IMR-90 (cell line): ENCODE measurements at regions not wholly inside any gene's neighbourhood (a gene's known extent, or its start where the extent isn't known, plus 50 kb on each side); places are given as distances from the start of the nearest gene placed in this dataset.

Experiments used
- ATAC-seq: fragments of 200-7000 bp; cut with Tn5 transposase; 2 replicates; pipeline ENCODE4 v1.9.1; 2020; ENCODE audit warnings: low read depth, mild to moderate bottlenecking, moderate library complexity
- BruUV-seq: library from RNA; stranded (reverse); fragments of 400-500 nt; replicated peaks from 2 replicates; lab custom pipeline; 2021; lab: Mats Ljungman, UMichigan
- CTCF ChIA-PET: fragments of 300-600 bp; formaldehyde crosslinking; extraction: SDS; loops from one replicate; lab custom pipeline; 2021; ENCODE audit warnings: antibody characterized with exemption; lab: Yijun Ruan, JAX
- POLR2A ChIA-PET: fragments of 300-600 bp; sonication (Branson Sonifier 250); formaldehyde crosslinking; loops from one replicate; lab custom pipeline; 2022; ENCODE audit warnings: antibody characterized with exemption; ENCODE audit not compliant: unreplicated experiment; lab: Charles Lee
- DNase-seq: peaks from one replicate; pipeline ENCODE4 v3.0.0; 2013
- H2AFZ ChIP-seq: replicated peaks from 2 replicates; pipeline ENCODE3; 2013; ENCODE audit warnings: low read length, mild to moderate bottlenecking; ENCODE audit not compliant: poor library complexity
- H2AK5ac ChIP-seq: 2 replicates; pipeline ENCODE4 v1.6.1; 2013; ENCODE audit warnings: low read depth, low read length, inconsistent platforms
- H2AK9ac ChIP-seq: replicated peaks from 2 replicates; pipeline ENCODE3; 2013; ENCODE audit warnings: mild to moderate bottlenecking, low read depth, low read length, moderate library complexity; ENCODE audit not compliant: poor library complexity
- H2BK120ac ChIP-seq: 2 replicates; pipeline ENCODE4 v1.6.1; 2013; ENCODE audit warnings: low read depth, low read length, inconsistent platforms
- H2BK15ac ChIP-seq: 3 replicates; pipeline ENCODE4 v1.6.1; 2013; ENCODE audit warnings: low read depth, low read length, inconsistent platforms
- H2BK20ac ChIP-seq: 2 replicates; pipeline ENCODE4 v1.6.1; 2013; ENCODE audit warnings: low read depth, mild to moderate bottlenecking, inconsistent platforms, low read length, moderate library complexity
- H2BK5ac ChIP-seq: 2 replicates; pipeline ENCODE4 v1.6.1; 2013; ENCODE audit warnings: mild to moderate bottlenecking, low read depth, low read length, inconsistent platforms; ENCODE audit not compliant: poor library complexity, severe bottlenecking
- H3K14ac ChIP-seq: replicated peaks from 2 replicates; pipeline ENCODE4 v1.6.1; 2013; ENCODE audit warnings: low read depth, low read length, inconsistent platforms
- H3K18ac ChIP-seq: 2 replicates; pipeline ENCODE4 v1.6.1; 2013; ENCODE audit warnings: low read depth, low read length, control low read depth
- H3K23ac ChIP-seq: 2 replicates; pipeline ENCODE4 v1.6.1; 2013; ENCODE audit warnings: low read depth, low read length, inconsistent platforms
- H3K27ac ChIP-seq: 2 replicates; pipeline ENCODE4 v1.5.1; 2013; ENCODE audit warnings: mild to moderate bottlenecking, control low read depth, low read length; ENCODE audit not compliant: insufficient read depth
- H3K27me3 ChIP-seq: 2 replicates; pipeline ENCODE4 v1.6.1; 2013; ENCODE audit warnings: low read length; ENCODE audit not compliant: control insufficient read depth, insufficient read depth
- H3K36me3 ChIP-seq: 2 replicates; pipeline ENCODE4 v1.6.1; 2013; ENCODE audit warnings: low read length, mixed read lengths; ENCODE audit not compliant: control insufficient read depth, insufficient read depth
- H3K4ac ChIP-seq: 2 replicates; pipeline ENCODE4 v1.6.1; 2013; ENCODE audit warnings: low read depth, low read length, inconsistent platforms
- H3K4me1 ChIP-seq: 2 replicates; pipeline ENCODE4 v1.6.1; 2013; ENCODE audit warnings: low read length, mixed read lengths; ENCODE audit not compliant: control insufficient read depth, insufficient read depth
- H3K4me2 ChIP-seq: 2 replicates; pipeline ENCODE4 v1.6.1; 2013; ENCODE audit warnings: low read depth, mild to moderate bottlenecking, control low read depth, low read length, moderate library complexity
- H3K4me3 ChIP-seq: 2 replicates; pipeline ENCODE4 v1.5.1; 2013; ENCODE audit warnings: low read depth, mild to moderate bottlenecking, control low read depth, low read length, moderate library complexity; ENCODE audit not compliant: insufficient read depth
- H3K56ac ChIP-seq: 2 replicates; pipeline ENCODE4 v1.6.1; 2013; ENCODE audit warnings: low read length, inconsistent platforms; ENCODE audit not compliant: insufficient read depth; ENCODE audit errors: extremely low read depth
- H3K79me1 ChIP-seq, 2 experiments: 2 replicates each; pipeline ENCODE4 v1.6.1; 2013; ENCODE audit warnings: low read length in 2 of 2, inconsistent platforms in 1 of 2, low read depth in 1 of 2
- H3K9ac ChIP-seq: 2 replicates; pipeline ENCODE4 v1.6.1; 2013; ENCODE audit warnings: low read depth, low read length, control low read depth
- H3K9me1 ChIP-seq: 2 replicates; pipeline ENCODE4 v1.6.1; 2013; ENCODE audit warnings: low read length, inconsistent platforms; ENCODE audit not compliant: insufficient read depth
- H3K9me3 ChIP-seq: 2 replicates; pipeline ENCODE4 v1.6.1; 2013; ENCODE audit warnings: low read length; ENCODE audit not compliant: control insufficient read depth, insufficient read depth
- H4K20me1 ChIP-seq: 2 replicates; pipeline ENCODE4 v1.6.1; 2013; ENCODE audit warnings: low read length, inconsistent platforms; ENCODE audit not compliant: insufficient read depth
- H4K5ac ChIP-seq: 2 replicates; pipeline ENCODE4 v1.6.1; 2013; ENCODE audit warnings: mild to moderate bottlenecking, low read depth, low read length, control low read depth
- H4K8ac ChIP-seq, 2 experiments: 2 replicates each; pipeline ENCODE4 v1.6.1; 2013; ENCODE audit warnings: low read depth in 2 of 2, low read length in 2 of 2, control low read depth in 1 of 2, inconsistent platforms in 1 of 2
- H4K91ac ChIP-seq: 2 replicates; pipeline ENCODE4 v1.6.1; 2013; ENCODE audit warnings: low read depth, low read length, inconsistent platforms; ENCODE audit not compliant: insufficient read depth
- BHLHE40 ChIP-seq: fragments of 150-350 bp; IDR thresholded peaks from 2 replicates; pipeline ENCODE4 v1.6.1; 2016; ENCODE audit warnings: mild to moderate bottlenecking, low read depth, low read length
- CEBPB ChIP-seq: IDR thresholded peaks from 2 replicates; pipeline ENCODE4 v1.6.1; 2012; ENCODE audit warnings: low read depth, low read length, improper control_type of control experiment
- CHD1 ChIP-seq: IDR thresholded peaks from 2 replicates; pipeline ENCODE4 v1.6.1; 2012; ENCODE audit warnings: low read depth, low read length, improper control_type of control experiment
- FOS ChIP-seq: fragments of 150-350 bp; IDR thresholded peaks from 2 replicates; pipeline ENCODE4 v1.6.1; 2016; ENCODE audit warnings: low read depth, low read length
- MAFK ChIP-seq: IDR thresholded peaks from 2 replicates; pipeline ENCODE4 v1.6.1; 2012; ENCODE audit warnings: low read depth, low read length, improper control_type of control experiment
- MAZ ChIP-seq: IDR thresholded peaks from 2 replicates; pipeline ENCODE4 v1.6.1; 2012; ENCODE audit warnings: low read depth, mild to moderate bottlenecking, low read length, improper control_type of control experiment, moderate library complexity, borderline replicate concordance
- MXI1 ChIP-seq: IDR thresholded peaks from 2 replicates; pipeline ENCODE4 v1.6.1; 2012; ENCODE audit warnings: low read depth, mild to moderate bottlenecking, low read length, moderate library complexity, borderline replicate concordance
- NFE2L2 ChIP-seq: fragments of 150-350 bp; IDR thresholded peaks from 2 replicates; pipeline ENCODE4 v1.6.1; 2016; ENCODE audit warnings: low read depth, mild to moderate bottlenecking, low read length
- POLR2A ChIP-seq: IDR thresholded peaks from 2 replicates; pipeline ENCODE4 v1.6.1; 2012; ENCODE audit warnings: mild to moderate bottlenecking, low read depth, low read length
- RAD21 ChIP-seq: IDR thresholded peaks from 2 replicates; pipeline ENCODE4 v1.6.1; 2012; ENCODE audit warnings: low read length, improper control_type of control experiment
- RCOR1 ChIP-seq: IDR thresholded peaks from 2 replicates; pipeline ENCODE4 v1.6.1; 2012; ENCODE audit warnings: mild to moderate bottlenecking, low read length, improper control_type of control experiment; ENCODE audit not compliant: insufficient replicate concordance
- RFX5 ChIP-seq: IDR thresholded peaks from 2 replicates; pipeline ENCODE4 v1.8.0; 2012; ENCODE audit warnings: low read depth, mild to moderate bottlenecking, low read length, moderate library complexity
- SMC3 ChIP-seq: fragments of 150-350 bp; IDR thresholded peaks from 2 replicates; pipeline ENCODE4 v1.6.1; 2016; ENCODE audit warnings: low read depth, mild to moderate bottlenecking, antibody characterized with exemption, low read length, moderate library complexity
- WGBS, 2 experiments: methylation state at CpG; one replicate each; pipeline versions ENCODE4 v1.1.5 to v1.1.7; 2013; ENCODE audit warnings: missing lambda C conversion rate in 2 of 2; ENCODE audit not compliant: insufficient read length in 1 of 2; ENCODE audit errors: extremely low coverage in 2 of 2; 5-methylcytosine and 5-hydroxymethylcytosine counted together
- dilution Hi-C: fragments of 300-500 bp; cut with HindIII; formaldehyde crosslinking; loops from one replicate; pipeline ENCODE4 v1.14.3; 2018; ENCODE audit warnings: low sequenced_read_pairs; ENCODE audit not compliant: unreplicated experiment
- in situ Hi-C: fragments of 300-500 bp; cut with MboI; formaldehyde crosslinking; loops from 3 replicates; pipeline ENCODE4 v1.14.3; 2019; ENCODE audit warnings: low sequenced_read_pairs, inconsistent platforms, mixed read lengths
- intact Hi-C: fragments of 100-400 bp; cut with micrococcal nuclease; formaldehyde crosslinking; loops from 2 replicates; pipeline ENCODE4 v1.10.0; 2022
- TF ChIP-seq, protein P1 (sequence below): conservative IDR thresholded peaks from 2 replicates; pipeline ENCODE4 v1.5.1; 2012; ENCODE audit warnings: mild to moderate bottlenecking, low read depth, low read length, improper control_type of control experiment
- TF ChIP-seq, protein P2 (sequence below): fragments of 150-350 bp; IDR thresholded peaks from 2 replicates; pipeline ENCODE4 v1.6.1; 2017; ENCODE audit warnings: mild to moderate bottlenecking, antibody characterized with exemption, low read length, low read depth
- TF ChIP-seq, protein P3 (sequence below): fragments of 150-350 bp; IDR thresholded peaks from 2 replicates; pipeline ENCODE4 v1.6.1; 2016; ENCODE audit warnings: low read depth, mild to moderate bottlenecking, low read length, moderate library complexity, borderline replicate concordance

DNA sequence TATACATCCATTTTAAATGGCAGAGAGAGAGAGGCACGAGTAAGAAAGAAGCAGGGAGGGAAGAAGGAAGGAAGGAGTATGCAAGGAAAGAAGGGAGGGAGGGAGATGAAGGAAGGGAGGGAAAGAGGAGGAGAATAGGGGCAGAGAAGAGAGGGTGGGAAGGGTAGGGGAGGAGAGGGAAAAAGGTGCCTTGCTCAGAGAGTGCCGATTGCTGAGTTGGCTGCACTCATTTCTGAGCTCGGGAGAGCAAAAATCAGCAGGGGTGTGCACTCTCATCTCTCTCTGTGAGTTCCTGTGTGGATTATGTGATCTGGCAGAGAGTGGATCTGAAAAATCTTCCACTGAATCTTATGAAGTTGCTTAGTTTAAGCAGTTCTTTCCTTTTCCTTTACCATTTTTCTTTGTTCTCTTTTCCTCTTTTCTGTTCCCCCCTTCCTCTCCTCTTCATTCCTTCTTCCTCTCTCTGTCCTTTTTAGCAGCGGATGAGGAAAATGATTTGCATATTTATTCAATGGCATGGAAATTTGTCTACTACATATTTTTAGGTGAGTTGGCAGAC, 108.7 kb downstream of the PERP start:
- Histone ChIP-seq H2BK5ac (no peak overlapping the region), H3K23ac (no peak overlapping the region), H3K9me3 (no peaks in the 10 kb centered on the region), H3K36me3 (no peaks in the 10 kb centered on the region), H2BK15ac (no peak overlapping the region), H4K20me1 (no peaks in the 10 kb centered on the region), H3K4ac (no peak overlapping the region), H3K79me1 (no peaks in the 10 kb centered on the region), H3K4me1 (no peaks in the 10 kb centered on the region), H4K5ac (no peak overlapping the region), H4K91ac (no peak overlapping the region), H3K27ac (no peak overlapping the region), H3K56ac (no peak overlapping the region), H4K8ac (no peak overlapping the region), H2BK20ac (no peak overlapping the region), H3K14ac (no peak overlapping the region), H2AK5ac (no peak overlapping the region), H3K9me1 (no peaks in the 10 kb centered on the region), H3K27me3 (peaks cover 12% of the 10 kb centered on the region), H3K18ac (no peak overlapping the region), H3K9ac (no peak overlapping the region), H2BK120ac (no peak overlapping the region), H2AK9ac (no peak overlapping the region), H3K4me2 (no peak overlapping the region), H2AFZ (no peak overlapping the region), H3K4me3 (no peak overlapping the region)
- TF ChIP-seq FOS (no peak), MAZ (no peak), MAFK (no peak), MXI1 (no peak), RCOR1 (no peak), CHD1 (no peak), RAD21 (no peak), RFX5 (no peak), SMC3 (no peak), NFE2L2 (no peak), POLR2A (no peak), CEBPB (no peak), BHLHE40 (no peak)
- TF ChIP-seq, protein P1, sequence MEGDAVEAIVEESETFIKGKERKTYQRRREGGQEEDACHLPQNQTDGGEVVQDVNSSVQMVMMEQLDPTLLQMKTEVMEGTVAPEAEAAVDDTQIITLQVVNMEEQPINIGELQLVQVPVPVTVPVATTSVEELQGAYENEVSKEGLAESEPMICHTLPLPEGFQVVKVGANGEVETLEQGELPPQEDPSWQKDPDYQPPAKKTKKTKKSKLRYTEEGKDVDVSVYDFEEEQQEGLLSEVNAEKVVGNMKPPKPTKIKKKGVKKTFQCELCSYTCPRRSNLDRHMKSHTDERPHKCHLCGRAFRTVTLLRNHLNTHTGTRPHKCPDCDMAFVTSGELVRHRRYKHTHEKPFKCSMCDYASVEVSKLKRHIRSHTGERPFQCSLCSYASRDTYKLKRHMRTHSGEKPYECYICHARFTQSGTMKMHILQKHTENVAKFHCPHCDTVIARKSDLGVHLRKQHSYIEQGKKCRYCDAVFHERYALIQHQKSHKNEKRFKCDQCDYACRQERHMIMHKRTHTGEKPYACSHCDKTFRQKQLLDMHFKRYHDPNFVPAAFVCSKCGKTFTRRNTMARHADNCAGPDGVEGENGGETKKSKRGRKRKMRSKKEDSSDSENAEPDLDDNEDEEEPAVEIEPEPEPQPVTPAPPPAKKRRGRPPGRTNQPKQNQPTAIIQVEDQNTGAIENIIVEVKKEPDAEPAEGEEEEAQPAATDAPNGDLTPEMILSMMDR, result no peak
- TF ChIP-seq, protein P2, sequence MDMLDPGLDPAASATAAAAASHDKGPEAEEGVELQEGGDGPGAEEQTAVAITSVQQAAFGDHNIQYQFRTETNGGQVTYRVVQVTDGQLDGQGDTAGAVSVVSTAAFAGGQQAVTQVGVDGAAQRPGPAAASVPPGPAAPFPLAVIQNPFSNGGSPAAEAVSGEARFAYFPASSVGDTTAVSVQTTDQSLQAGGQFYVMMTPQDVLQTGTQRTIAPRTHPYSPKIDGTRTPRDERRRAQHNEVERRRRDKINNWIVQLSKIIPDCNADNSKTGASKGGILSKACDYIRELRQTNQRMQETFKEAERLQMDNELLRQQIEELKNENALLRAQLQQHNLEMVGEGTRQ, result no peak
- TF ChIP-seq, protein P3, sequence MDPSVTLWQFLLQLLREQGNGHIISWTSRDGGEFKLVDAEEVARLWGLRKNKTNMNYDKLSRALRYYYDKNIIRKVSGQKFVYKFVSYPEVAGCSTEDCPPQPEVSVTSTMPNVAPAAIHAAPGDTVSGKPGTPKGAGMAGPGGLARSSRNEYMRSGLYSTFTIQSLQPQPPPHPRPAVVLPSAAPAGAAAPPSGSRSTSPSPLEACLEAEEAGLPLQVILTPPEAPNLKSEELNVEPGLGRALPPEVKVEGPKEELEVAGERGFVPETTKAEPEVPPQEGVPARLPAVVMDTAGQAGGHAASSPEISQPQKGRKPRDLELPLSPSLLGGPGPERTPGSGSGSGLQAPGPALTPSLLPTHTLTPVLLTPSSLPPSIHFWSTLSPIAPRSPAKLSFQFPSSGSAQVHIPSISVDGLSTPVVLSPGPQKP, result no peak
- no peak for ATAC-seq
- DNase-seq, result no peak
- BruUV-seq, result no TSS peak
- dilution Hi-C loops (no loop called here), in situ Hi-C loops (no loop called here), intact Hi-C loops (no loop called here)
- CTCF ChIA-PET, result no interaction called here
- WGBS, 2 experiments, result no CpG with 5 or more reads among the region's 4 CpGs
- POLR2A ChIA-PET, result no interaction called here
